ENCODE measurements at regions not wholly inside any gene's neighbourhood (a gene's known extent, or its start where the extent isn't known, plus 50 kb on each side); places are given as distances from the start of the nearest gene placed in this dataset.

DNA sequence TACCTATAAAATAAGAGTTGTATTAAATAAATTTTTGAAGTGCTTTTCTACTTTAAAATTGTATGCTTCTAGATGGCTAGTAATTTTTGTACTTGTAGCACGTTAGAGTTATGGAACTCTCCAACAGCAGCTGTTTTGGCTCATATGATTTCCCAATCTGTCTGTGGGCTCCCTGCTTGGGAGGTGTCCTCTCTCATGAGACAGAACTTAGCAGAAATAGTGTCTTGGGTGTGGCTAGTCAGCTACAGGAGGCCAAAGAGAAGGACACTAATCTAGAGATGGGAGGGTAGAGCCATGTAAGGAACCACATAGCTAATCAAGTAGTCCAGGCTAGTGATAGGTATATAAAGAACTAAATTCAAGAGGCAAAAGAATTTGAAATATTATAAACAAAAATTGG is 78.4 kb upstream of the DAB2 start:
- Mint-ChIP-seq H3K27ac (ENCODE audit: low read depth, unreplicated experiment) (no peak overlapping the region), H3K27me3 (ENCODE audit: insufficient read depth, unreplicated experiment) (no peaks in the 10 kb centered on the region), H3K9me3 (ENCODE audit: unreplicated experiment) (no peaks in the 10 kb centered on the region), H3K4me1 (ENCODE audit: insufficient read depth, unreplicated experiment) (peaks cover 10% of the 10 kb centered on the region), H3K4me3 (ENCODE audit: unreplicated experiment) (no peak overlapping the region), H3K36me3 (ENCODE audit: insufficient read depth, unreplicated experiment) (no peaks in the 10 kb centered on the region)
- DNase-seq (ENCODE audit: unreplicated experiment), result peak; percentile 17
- BruUV-seq (replicated peaks), result no TSS peak
- intact Hi-C loops (cut with micrococcal nuclease), result no loop called here
- TF ChIP-seq, protein P1, sequence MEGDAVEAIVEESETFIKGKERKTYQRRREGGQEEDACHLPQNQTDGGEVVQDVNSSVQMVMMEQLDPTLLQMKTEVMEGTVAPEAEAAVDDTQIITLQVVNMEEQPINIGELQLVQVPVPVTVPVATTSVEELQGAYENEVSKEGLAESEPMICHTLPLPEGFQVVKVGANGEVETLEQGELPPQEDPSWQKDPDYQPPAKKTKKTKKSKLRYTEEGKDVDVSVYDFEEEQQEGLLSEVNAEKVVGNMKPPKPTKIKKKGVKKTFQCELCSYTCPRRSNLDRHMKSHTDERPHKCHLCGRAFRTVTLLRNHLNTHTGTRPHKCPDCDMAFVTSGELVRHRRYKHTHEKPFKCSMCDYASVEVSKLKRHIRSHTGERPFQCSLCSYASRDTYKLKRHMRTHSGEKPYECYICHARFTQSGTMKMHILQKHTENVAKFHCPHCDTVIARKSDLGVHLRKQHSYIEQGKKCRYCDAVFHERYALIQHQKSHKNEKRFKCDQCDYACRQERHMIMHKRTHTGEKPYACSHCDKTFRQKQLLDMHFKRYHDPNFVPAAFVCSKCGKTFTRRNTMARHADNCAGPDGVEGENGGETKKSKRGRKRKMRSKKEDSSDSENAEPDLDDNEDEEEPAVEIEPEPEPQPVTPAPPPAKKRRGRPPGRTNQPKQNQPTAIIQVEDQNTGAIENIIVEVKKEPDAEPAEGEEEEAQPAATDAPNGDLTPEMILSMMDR (IDR thresholded peaks at IDR 0.05; ENCODE audit: unreplicated experiment), result no peak
- ChIA-PET CTCF (no interaction called here), POLR2A (interaction anchor here (0.7 kb wide), 1 partner anchor 8 kb away, joined by 6 read pairs; no protein-coding TSS in a partner anchor)

DNA sequence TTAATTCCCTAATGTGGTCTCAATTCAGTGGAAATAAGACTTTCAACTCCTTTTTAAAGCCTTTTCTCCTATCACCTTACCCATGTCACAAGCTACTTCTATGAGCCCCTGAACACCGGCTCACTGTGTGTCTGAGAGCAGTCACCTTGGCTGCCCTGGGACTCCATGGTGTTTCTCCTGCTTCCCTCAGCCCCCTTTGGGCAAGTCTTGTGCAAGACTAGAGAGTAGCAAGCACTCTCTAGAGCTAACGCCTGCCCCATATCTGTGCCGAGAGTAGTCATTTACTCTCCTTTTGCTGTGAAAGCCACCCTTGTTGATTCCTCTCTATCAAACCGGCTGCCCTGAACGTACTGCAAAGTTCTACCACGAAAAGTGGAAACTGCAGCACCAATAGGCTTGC is 77.9 kb upstream of the DAB2 start:
- POLR2A ChIA-PET, result interaction anchor here (0.5 kb wide), 1 partner anchor 58 kb away, joined by 3 read pairs; no protein-coding TSS in a partner anchor
- Mint-ChIP-seq H3K9me3 (ENCODE audit: unreplicated experiment) (no peaks in the 10 kb centered on the region), H3K27me3 (ENCODE audit: insufficient read depth, unreplicated experiment) (no peaks in the 10 kb centered on the region), H3K27ac (ENCODE audit: low read depth, unreplicated experiment) (no peak overlapping the region), H3K36me3 (ENCODE audit: insufficient read depth, unreplicated experiment) (no peaks in the 10 kb centered on the region), H3K4me1 (ENCODE audit: insufficient read depth, unreplicated experiment) (peaks cover 15% of the 10 kb centered on the region), H3K4me3 (ENCODE audit: unreplicated experiment) (no peak overlapping the region)
- CTCF ChIA-PET, result no interaction called here
- no peak for DNase-seq (ENCODE audit: unreplicated experiment)
- intact Hi-C loops (cut with micrococcal nuclease), result no loop called here
- BruUV-seq (replicated peaks), result no TSS peak
- TF ChIP-seq, protein P1 (IDR thresholded peaks at IDR 0.05; ENCODE audit: unreplicated experiment), result no peak

DNA sequence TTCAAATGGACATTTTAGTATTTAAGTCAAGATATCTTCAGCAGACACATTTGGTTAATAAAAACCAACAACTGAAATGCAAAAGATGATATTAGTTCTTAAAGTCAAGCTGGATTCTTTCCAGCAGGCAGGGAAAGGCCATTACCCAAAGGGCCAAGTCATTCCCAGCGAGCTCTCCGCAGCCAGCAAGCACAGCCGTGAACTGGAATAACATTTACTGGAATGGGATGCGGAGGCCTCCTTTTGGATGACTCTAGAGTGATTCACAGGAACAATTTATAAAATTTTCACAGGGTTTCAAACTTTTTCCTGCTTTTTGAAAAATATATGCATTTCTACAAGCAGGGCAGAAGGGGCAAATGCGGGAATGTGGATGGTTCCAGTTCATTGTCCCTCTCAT is 76.6 kb upstream of the DAB2 start:
- Mint-ChIP-seq H3K27ac (ENCODE audit: low read depth, unreplicated experiment) (no peak overlapping the region), H3K9me3 (ENCODE audit: unreplicated experiment) (no peaks in the 10 kb centered on the region), H3K36me3 (ENCODE audit: insufficient read depth, unreplicated experiment) (no peaks in the 10 kb centered on the region), H3K4me3 (ENCODE audit: unreplicated experiment) (no peak overlapping the region), H3K4me1 (ENCODE audit: insufficient read depth, unreplicated experiment) (peaks cover 15% of the 10 kb centered on the region), H3K27me3 (ENCODE audit: insufficient read depth, unreplicated experiment) (no peaks in the 10 kb centered on the region)
- intact Hi-C loops (cut with micrococcal nuclease), result no loop called here
- ChIA-PET POLR2A (no interaction called here), CTCF (interaction anchor here (0.6 to 0.9 kb wide), 3 partner anchors 12 to 104 kb away, joined by 3 read pairs; no protein-coding TSS in a partner anchor)
- peak; percentile 72 for DNase-seq (ENCODE audit: unreplicated experiment)
- no TSS peak for BruUV-seq (replicated peaks)
- TF ChIP-seq, protein P1 (IDR thresholded peaks at IDR 0.05; ENCODE audit: unreplicated experiment), result no peak

DNA sequence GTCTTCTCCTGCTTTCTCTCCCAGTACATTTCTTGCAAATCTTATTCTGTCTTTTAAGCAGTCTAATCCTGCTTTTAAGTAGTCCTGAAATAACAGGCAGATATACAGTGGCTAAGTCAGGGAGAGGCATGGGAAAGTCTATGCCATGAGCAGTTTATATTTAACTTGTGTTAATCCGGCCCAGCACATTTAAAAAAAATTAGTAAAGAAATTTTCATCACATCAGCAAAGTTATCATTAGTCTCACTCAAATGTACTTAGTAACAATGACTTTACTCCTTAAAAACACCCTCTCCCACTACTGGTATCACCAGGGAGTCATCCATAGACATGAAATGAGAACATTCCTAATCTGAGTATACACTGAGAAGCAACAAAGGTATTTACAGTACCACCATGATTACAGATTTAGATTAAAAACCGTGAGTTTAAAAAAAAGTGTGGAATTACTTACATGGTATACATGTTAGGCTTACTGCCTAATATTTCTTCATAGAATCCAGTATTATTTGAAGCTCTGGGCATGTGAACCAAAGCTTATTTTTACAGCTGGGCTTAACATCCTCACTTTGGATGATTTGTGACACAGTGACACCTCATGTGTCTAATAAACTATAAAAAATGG is 75.9 kb upstream of the DAB2 start:
- intact Hi-C loops (cut with micrococcal nuclease), result no loop called here
- Mint-ChIP-seq H3K4me3 (ENCODE audit: unreplicated experiment) (no peak overlapping the region), H3K36me3 (ENCODE audit: insufficient read depth, unreplicated experiment) (no peaks in the 10 kb centered on the region), H3K27ac (ENCODE audit: low read depth, unreplicated experiment) (no peak overlapping the region), H3K4me1 (ENCODE audit: insufficient read depth, unreplicated experiment) (peaks cover 15% of the 10 kb centered on the region), H3K27me3 (ENCODE audit: insufficient read depth, unreplicated experiment) (no peaks in the 10 kb centered on the region), H3K9me3 (ENCODE audit: unreplicated experiment) (no peaks in the 10 kb centered on the region)
- no peak for DNase-seq (ENCODE audit: unreplicated experiment)
- ChIA-PET POLR2A (no interaction called here), CTCF (interaction anchor here (0.6 to 0.9 kb wide), 2 partner anchors 45 to 103 kb away, joined by 3 read pairs; no protein-coding TSS in a partner anchor)
- TF ChIP-seq, protein P1 (IDR thresholded peaks at IDR 0.05; ENCODE audit: unreplicated experiment), result no peak
- no TSS peak for BruUV-seq (replicated peaks)

All from MCF 10A (cell line).